Neutrophil (primary cell): ENCODE measurements at regions not wholly inside any gene's neighbourhood (a gene's known extent, or its start where the extent isn't known, plus 50 kb on each side); places are given as distances from the start of the nearest gene placed in this dataset.

Source experiments
- H3K27ac ChIP-seq: fragments of 200-600 bp; sonication (generic); 2 replicates; pipeline ENCODE4 v1.5.1; 2016; ENCODE audit warnings: mild to moderate bottlenecking, moderate library complexity
- H3K27me3 ChIP-seq: fragments of 200-600 bp; sonication (generic); 2 replicates; pipeline ENCODE4 v1.6.0; 2016; ENCODE audit warnings: mild to moderate bottlenecking
- H3K36me3 ChIP-seq: fragments of 200-600 bp; sonication (generic); 2 replicates; pipeline ENCODE4 v1.5.1; 2017
- H3K4me1 ChIP-seq, 2 experiments: fragments of 200-600 bp in 1 of 2; sonication (generic) in 1 of 2; 1 replicate in 1 of 2; 2 replicates in 1 of 2; pipeline versions ENCODE4 v1.5.1 to v1.6.1; 2013 to 2016; ENCODE audit warnings: low read depth in 1 of 2, low read length in 1 of 2, mild to moderate bottlenecking in 1 of 2, moderate library complexity in 1 of 2; ENCODE audit not compliant: control insufficient read depth in 1 of 2, insufficient read depth in 1 of 2
- H3K4me3 ChIP-seq, 2 experiments: fragments of 200-600 bp in 1 of 2; sonication (generic) in 1 of 2; 1 replicate in 1 of 2; 2 replicates in 1 of 2; pipeline ENCODE4 v1.5.1; 2013 to 2016; ENCODE audit warnings: low read depth in 1 of 2, low read length in 1 of 2, mild to moderate bottlenecking in 1 of 2, moderate library complexity in 1 of 2
- H3K9me3 ChIP-seq: fragments of 200-600 bp; sonication (generic); 2 replicates; pipeline ENCODE4 v1.5.1; 2016
- TF ChIP-seq, protein P1 (sequence below): fragments of 200-600 bp; sonication (generic); IDR thresholded peaks from 2 replicates; pipeline ENCODE4 v1.5.1; 2016; ENCODE audit warnings: antibody characterized with exemption

DNA sequence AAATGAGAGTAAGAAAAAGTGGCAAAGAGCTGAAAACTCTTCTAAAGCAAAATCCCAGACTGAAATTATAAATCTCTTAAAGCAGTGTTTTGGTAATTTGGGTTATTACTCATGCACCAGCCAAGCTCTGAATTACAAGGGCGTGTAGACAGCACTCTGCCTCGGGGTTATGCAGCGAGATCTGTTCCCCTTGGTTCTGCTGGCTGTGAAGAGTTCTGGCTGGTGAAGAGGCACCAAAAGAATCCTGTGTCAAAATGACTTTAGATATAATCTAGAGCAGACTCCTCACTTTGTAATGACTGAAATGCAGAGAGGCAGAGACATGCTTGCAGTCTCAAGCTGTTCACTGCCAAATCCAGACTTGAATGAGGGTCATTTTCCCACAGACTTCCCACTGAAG, 461.8 kb upstream of the CXADR start:
- no peaks in the 10 kb centered on the region for H3K36me3 ChIP-seq
- no peak overlapping the region for H3K27ac ChIP-seq
- no peaks in the 10 kb centered on the region for H3K4me1 ChIP-seq
- TF ChIP-seq, protein P1, sequence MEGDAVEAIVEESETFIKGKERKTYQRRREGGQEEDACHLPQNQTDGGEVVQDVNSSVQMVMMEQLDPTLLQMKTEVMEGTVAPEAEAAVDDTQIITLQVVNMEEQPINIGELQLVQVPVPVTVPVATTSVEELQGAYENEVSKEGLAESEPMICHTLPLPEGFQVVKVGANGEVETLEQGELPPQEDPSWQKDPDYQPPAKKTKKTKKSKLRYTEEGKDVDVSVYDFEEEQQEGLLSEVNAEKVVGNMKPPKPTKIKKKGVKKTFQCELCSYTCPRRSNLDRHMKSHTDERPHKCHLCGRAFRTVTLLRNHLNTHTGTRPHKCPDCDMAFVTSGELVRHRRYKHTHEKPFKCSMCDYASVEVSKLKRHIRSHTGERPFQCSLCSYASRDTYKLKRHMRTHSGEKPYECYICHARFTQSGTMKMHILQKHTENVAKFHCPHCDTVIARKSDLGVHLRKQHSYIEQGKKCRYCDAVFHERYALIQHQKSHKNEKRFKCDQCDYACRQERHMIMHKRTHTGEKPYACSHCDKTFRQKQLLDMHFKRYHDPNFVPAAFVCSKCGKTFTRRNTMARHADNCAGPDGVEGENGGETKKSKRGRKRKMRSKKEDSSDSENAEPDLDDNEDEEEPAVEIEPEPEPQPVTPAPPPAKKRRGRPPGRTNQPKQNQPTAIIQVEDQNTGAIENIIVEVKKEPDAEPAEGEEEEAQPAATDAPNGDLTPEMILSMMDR = no peak
- no peaks in the 10 kb centered on the region for H3K27me3 ChIP-seq
- no peak overlapping the region for H3K4me3 ChIP-seq
- no peaks in the 10 kb centered on the region for H3K9me3 ChIP-seq

DNA sequence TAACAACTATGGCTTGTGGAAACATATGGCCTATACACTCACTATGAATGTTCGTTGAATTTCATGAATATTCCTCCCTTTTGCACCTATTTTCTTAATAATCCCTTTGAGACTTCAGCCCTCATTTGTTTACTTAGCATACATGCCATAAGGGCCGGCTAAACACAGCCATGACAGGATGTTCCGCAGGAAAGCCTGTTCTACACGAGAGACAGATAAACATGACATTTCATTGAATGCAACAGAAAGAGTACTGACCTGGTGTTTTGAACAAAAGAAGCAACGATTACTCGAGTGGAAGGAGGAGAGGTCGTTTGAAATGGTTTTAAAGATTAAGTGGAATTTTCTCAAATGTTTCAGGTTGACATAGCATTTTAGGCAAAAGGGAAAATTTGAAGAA, 459.5 kb upstream of the CXADR start:
- H3K4me1 ChIP-seq = no peaks in the 10 kb centered on the region
- no peaks in the 10 kb centered on the region for H3K9me3 ChIP-seq
- no peaks in the 10 kb centered on the region for H3K27me3 ChIP-seq
- H3K4me3 ChIP-seq = no peak overlapping the region
- H3K27ac ChIP-seq = no peak overlapping the region
- H3K36me3 ChIP-seq = no peaks in the 10 kb centered on the region
- TF ChIP-seq, protein P1 = no peak

GRCh38 chr21:17059936-17060335, 452.9 kb upstream of the CXADR start:
- Histone ChIP-seq H3K27me3 (no peaks in the 10 kb centered on the region), H3K4me3 (no peak overlapping the region), H3K27ac (no peak overlapping the region), H3K9me3 (no peaks in the 10 kb centered on the region), H3K36me3 (no peaks in the 10 kb centered on the region), H3K4me1 (no peaks in the 10 kb centered on the region)
- TF ChIP-seq, protein P1 = no peak

DNA sequence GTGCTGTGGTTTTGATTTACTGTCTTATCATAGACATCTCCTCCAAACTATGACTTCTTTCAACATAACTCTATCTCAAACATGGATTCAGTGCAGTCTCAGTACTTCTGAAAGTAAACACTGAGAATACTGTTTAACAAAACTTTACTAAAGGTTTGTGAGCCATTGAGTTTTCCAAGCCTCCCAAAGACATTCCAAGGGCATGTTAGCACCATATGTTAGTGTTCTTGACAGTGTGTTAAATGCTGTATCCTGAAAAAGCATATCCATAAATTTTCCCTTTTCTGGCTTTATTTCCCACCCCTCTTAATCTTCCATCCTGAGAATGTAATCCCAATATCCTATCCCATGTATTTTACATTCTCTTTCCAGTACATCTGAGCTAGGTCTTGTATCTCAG, 446.8 kb upstream of the CXADR start:
- Histone ChIP-seq H3K4me1 (no peaks in the 10 kb centered on the region), H3K4me3 (no peak overlapping the region), H3K27ac (no peak overlapping the region), H3K9me3 (no peaks in the 10 kb centered on the region), H3K27me3 (no peaks in the 10 kb centered on the region), H3K36me3 (no peaks in the 10 kb centered on the region)
- TF ChIP-seq, protein P1 = no peak

DNA sequence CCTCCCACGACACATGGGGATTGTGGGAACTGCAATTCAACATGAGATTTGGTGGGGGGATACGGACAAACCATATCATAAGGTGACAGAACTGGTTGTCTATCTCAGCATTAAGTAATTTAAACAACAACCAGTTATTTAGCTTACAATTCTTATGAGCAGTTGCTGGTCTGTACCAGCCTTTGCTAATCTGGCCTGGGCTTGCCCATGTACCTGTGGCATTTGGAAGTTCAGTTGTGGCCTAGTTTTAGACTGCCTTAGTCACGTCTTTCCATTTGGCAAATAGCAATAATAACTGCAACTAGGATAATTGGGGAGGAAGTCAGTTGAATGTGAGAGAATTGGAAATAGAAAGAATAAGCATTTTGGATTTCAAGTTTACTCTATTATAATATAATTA, 441.8 kb upstream of the CXADR start:
- H3K27ac ChIP-seq = no peak overlapping the region
- no peak overlapping the region for H3K4me3 ChIP-seq
- no peaks in the 10 kb centered on the region for H3K36me3 ChIP-seq
- TF ChIP-seq, protein P1 = no peak
- no peaks in the 10 kb centered on the region for H3K9me3 ChIP-seq
- no peaks in the 10 kb centered on the region for H3K4me1 ChIP-seq
- H3K27me3 ChIP-seq = no peaks in the 10 kb centered on the region

GRCh38 chr21:17081193-17081592, 431.6 kb upstream of the CXADR start:
- no peaks in the 10 kb centered on the region for H3K36me3 ChIP-seq
- no peaks in the 10 kb centered on the region for H3K9me3 ChIP-seq
- H3K27ac ChIP-seq = no peak overlapping the region
- TF ChIP-seq, protein P1 = no peak
- no peaks in the 10 kb centered on the region for H3K4me1 ChIP-seq
- H3K4me3 ChIP-seq = no peak overlapping the region
- H3K27me3 ChIP-seq = no peaks in the 10 kb centered on the region
